ENCODE measurements at regions not wholly inside any gene's neighbourhood (a gene's known extent, or its start where the extent isn't known, plus 50 kb on each side); places are given as distances from the start of the nearest gene placed in this dataset.
"Not testable (repeated sequence)": the region's sequence is repeated elsewhere in the genome, so short reads cannot be mapped to it uniquely, and the experiment has no call there.

DNA sequence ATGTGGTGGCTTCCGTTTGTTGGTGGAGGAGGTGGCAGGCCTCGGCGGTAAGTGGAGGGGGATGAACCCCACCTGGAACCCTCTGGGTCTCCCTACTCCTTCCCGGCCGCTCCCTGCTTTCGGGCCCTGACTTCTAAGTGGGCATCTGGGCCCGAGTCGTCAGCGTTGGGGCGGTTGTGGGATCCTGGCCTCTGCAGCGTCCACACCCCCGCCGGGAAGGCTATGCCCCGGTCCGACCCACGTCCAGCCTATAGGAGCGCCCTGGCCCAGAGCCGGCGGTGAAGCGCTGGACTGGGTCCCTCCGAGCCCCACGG, 986.3 kb downstream of the TUBA3C start:
- H3K4me1 ChIP-seq (ENCODE audit: insufficient read depth); H3K36me3 ChIP-seq; H3K4me3 ChIP-seq; H3K9me3 ChIP-seq; DNase-seq; H3K27ac ChIP-seq; H3K27me3 ChIP-seq; intact Hi-C loops (cut with DNase I): not testable (repeated sequence)
- WGBS, 3 donors = 81% methylated on average over 9 of the region's 22 CpGs; no CpG with 5 or more reads in 2 of the 3 donors

DNA sequence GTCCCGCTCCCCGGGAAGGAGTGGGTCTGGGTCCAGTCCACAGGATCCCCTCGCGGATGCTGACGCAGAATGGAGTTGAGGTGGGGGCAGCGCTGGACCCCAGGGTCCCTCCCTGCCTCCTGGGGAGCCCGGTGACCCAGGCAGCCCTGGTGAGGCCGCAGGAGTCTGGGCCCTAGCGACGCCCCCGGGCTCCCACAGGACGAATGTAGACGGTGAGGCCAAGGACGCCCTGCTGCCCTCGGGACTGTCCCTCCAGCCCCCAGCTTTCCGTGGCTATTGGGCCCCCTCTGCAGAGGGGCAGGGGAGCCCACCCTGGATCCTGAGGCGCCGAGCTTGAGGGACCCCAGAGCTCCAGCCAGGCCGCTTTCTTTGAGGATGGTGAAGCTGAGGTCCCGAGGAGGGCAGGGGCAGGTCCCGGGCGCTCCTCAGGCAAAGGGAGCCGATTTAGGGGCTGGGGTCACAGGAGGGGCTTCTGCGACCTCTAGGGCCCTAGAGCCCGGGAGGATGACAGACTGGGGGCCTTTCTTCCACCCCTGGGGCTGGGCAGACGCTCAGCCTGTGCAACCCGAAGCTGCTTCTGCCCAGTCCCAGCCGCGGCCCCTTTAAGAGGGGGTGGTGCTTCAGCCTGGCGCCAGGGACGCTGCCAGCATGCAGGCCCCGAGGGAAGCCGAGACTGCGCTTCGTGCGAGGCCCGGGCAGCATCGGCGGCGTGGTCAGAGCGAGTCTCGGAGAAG, 986.8 kb downstream of the TUBA3C start:
- intact Hi-C loops (cut with DNase I); H3K36me3 ChIP-seq; DNase-seq; H3K9me3 ChIP-seq; H3K27me3 ChIP-seq; H3K4me3 ChIP-seq; H3K27ac ChIP-seq; H3K4me1 ChIP-seq (ENCODE audit: insufficient read depth): not testable (repeated sequence)
- WGBS, 3 donors = 58 to 78% (median 77%) methylated on average over 5 to 14 of the region's 42 CpGs

DNA sequence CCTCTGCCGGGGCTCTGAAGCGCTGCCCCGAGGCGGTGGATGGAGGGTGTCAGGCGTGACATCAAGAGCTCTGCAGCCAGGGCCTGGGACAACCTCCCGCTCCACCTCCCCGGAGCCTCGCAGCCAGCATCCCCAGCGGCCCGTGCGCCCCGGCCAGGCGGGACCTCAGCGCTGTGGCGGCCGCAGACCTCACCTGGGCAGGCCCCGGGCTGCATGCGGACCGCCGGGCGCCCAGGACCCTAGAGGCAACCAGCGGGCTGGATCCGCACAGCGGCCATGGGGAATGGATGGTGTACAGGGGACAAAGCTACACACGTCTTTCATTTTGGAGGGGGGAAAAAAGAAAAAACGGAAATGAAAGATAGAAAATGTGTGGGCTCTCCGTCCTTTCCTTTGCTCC, 987.5 kb downstream of the TUBA3C start:
- H3K9me3 ChIP-seq; H3K27ac ChIP-seq; H3K4me1 ChIP-seq (ENCODE audit: insufficient read depth); intact Hi-C loops (cut with DNase I); H3K27me3 ChIP-seq; DNase-seq; H3K36me3 ChIP-seq; H3K4me3 ChIP-seq: not testable (repeated sequence)
- 68 to 85% (median 83%) methylated on average over 13 to 24 of the region's 27 CpGs for WGBS, 3 donors

All from ovary (tissue), 7 donors.